CD4-positive, CD25-positive, alpha-beta regulatory T cell (primary cell): ENCODE measurements at regions not wholly inside any gene's neighbourhood (a gene's known extent, or its start where the extent isn't known, plus 50 kb on each side); places are given as distances from the start of the nearest gene placed in this dataset.

Experiments
- ATAC-seq, 2 donors: fragments of 150-1000 bp; cut with Tn5 transposase; one replicate each; pipeline ENCODE4 v1.10.0; 2021; ENCODE audit warnings: low read depth in 2 of 2, moderate number of reproducible peaks in 2 of 2, moderate library complexity in 1 of 2
- DNase-seq, 3 donors: peaks; one replicate each; pipeline versions ENCODE4 v3.0.0 to v3.0.0-alpha.2; 2012 to 2022; ENCODE audit warnings: mixed read lengths in 1 of 3
- H3K27ac ChIP-seq: one replicate; pipeline ENCODE4 v1.7.0; 2013; ENCODE audit warnings: mild to moderate bottlenecking, low read length; ENCODE audit not compliant: insufficient read depth, poor library complexity, severe bottlenecking
- H3K27me3 ChIP-seq: one replicate; pipeline ENCODE4 v1.7.0; 2013; ENCODE audit warnings: low read length; ENCODE audit not compliant: control insufficient read depth, insufficient read depth
- H3K36me3 ChIP-seq: one replicate; pipeline ENCODE4 v1.7.0; 2013; ENCODE audit warnings: mild to moderate bottlenecking, low read length, moderate library complexity; ENCODE audit not compliant: control insufficient read depth, insufficient read depth
- H3K4me1 ChIP-seq: 2 replicates; pipeline ENCODE4 v1.7.0; 2013; ENCODE audit warnings: mild to moderate bottlenecking, low read length; ENCODE audit not compliant: insufficient read depth, control insufficient read depth, poor library complexity, severe bottlenecking
- H3K4me3 ChIP-seq: one replicate; pipeline ENCODE4 v1.7.0; 2013; ENCODE audit warnings: low read depth, mild to moderate bottlenecking, low read length, moderate library complexity
- H3K9me3 ChIP-seq, 2 experiments: 1 replicate in 1 of 2; 2 replicates in 1 of 2; pipeline ENCODE4 v1.7.0; 2013; ENCODE audit warnings: low read length in 2 of 2, mild to moderate bottlenecking in 1 of 2, moderate library complexity in 1 of 2; ENCODE audit not compliant: control insufficient read depth in 2 of 2
- H3K27ac Mint-ChIP-seq, 3 donors: one replicate each; pipeline ENCODE4 v1.8.0; 2020 to 2022; ENCODE audit warnings: mild to moderate bottlenecking in 3 of 3, mixed read lengths in 3 of 3, moderate library complexity in 2 of 3
- H3K27me3 Mint-ChIP-seq: one replicate; pipeline ENCODE4 v1.8.0; 2022; ENCODE audit warnings: mild to moderate bottlenecking, mixed read lengths
- H3K36me3 Mint-ChIP-seq: one replicate; pipeline ENCODE4 v1.8.0; 2020; ENCODE audit warnings: mixed read lengths
- H3K4me1 Mint-ChIP-seq, 4 donors: one replicate each; pipeline ENCODE4 v1.8.0; 2020 to 2022; ENCODE audit warnings: mixed read lengths in 4 of 4, mild to moderate bottlenecking in 1 of 4
- H3K4me3 Mint-ChIP-seq, 4 donors: one replicate each; pipeline ENCODE4 v1.8.0; 2020 to 2022; ENCODE audit warnings: mild to moderate bottlenecking in 4 of 4, mixed read lengths in 4 of 4, moderate library complexity in 3 of 4
- H3K9me3 Mint-ChIP-seq, 7 donors: one replicate each; pipeline ENCODE4 v1.8.0; 2020 to 2022; ENCODE audit warnings: mixed read lengths in 7 of 7, mild to moderate bottlenecking in 3 of 7, moderate library complexity in 2 of 7

DNA sequence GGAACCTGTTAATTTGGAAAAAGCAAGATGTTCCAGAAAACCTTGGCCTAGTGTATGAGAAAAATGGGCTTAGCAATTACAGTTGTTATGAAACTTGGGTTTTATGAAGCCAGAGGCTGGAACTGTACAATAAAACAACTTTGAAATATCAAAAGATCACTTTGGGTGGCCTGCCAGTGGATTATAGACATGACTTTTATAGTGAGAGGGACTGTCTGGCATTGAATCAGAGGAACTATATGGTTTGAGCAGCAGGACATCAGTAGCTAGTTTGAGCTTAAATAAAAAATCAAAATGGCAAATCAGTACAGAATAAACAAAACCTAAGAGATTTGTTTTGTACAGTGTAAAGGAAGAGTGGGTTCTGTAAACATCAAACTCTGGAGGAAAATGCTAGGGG is 115.0 kb upstream of the PTPRG start:
- no peak overlapping the region for H3K27ac Mint-ChIP-seq
- H3K27me3 ChIP-seq, result no peaks in the 10 kb centered on the region
- no peak for ATAC-seq

DNA sequence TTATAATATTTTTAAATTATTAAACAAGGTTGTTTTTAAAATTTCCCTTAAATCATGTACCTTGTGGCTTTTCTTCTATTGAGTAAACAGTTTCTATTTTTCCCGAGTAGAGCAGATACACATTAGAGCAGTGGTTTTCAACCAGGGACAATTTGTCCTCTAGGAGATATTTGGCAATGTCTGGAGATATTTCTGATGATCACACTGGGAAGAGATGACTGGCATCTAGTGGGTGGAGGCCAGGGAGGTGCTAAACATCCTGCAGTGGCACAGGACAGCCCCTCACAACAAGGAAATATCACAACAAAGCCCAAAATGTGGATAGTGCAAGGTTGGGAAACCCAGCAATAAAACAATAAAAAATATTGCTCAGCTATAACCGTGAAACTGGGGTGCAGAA is 113.0 kb upstream of the PTPRG start:
- Mint-ChIP-seq H3K27ac (no peak overlapping the region), H3K27me3 (no peaks in the 10 kb centered on the region), H3K9me3 (peaks cover 0 to 3% (median 0%) of the 10 kb centered on the region in 7 donors), H3K36me3 (no peaks in the 10 kb centered on the region), H3K4me1 (no peaks in the 10 kb centered on the region), H3K4me3 (no peak overlapping the region)
- ATAC-seq (no peak), DNase-seq (no peak)
- Histone ChIP-seq H3K4me1 (no peaks in the 10 kb centered on the region), H3K4me3 (no peak overlapping the region), H3K27me3 (no peaks in the 10 kb centered on the region), H3K27ac (no peak overlapping the region), H3K9me3 (no peaks in the 10 kb centered on the region), H3K36me3 (no peaks in the 10 kb centered on the region)

More for the DNA sequence above, 115.0 kb upstream of the PTPRG start:
- Mint-ChIP-seq H3K4me1 (no peaks in the 10 kb centered on the region), H3K4me3 (no peak overlapping the region), H3K27me3 (no peaks in the 10 kb centered on the region), H3K36me3 (no peaks in the 10 kb centered on the region), H3K9me3 (peaks cover 0 to 3% (median 0%) of the 10 kb centered on the region in 7 donors)
- Histone ChIP-seq H3K4me1 (no peaks in the 10 kb centered on the region), H3K9me3 (no peaks in the 10 kb centered on the region), H3K36me3 (no peaks in the 10 kb centered on the region), H3K4me3 (no peak overlapping the region), H3K27ac (no peak overlapping the region)
- DNase-seq, result no peak

DNA sequence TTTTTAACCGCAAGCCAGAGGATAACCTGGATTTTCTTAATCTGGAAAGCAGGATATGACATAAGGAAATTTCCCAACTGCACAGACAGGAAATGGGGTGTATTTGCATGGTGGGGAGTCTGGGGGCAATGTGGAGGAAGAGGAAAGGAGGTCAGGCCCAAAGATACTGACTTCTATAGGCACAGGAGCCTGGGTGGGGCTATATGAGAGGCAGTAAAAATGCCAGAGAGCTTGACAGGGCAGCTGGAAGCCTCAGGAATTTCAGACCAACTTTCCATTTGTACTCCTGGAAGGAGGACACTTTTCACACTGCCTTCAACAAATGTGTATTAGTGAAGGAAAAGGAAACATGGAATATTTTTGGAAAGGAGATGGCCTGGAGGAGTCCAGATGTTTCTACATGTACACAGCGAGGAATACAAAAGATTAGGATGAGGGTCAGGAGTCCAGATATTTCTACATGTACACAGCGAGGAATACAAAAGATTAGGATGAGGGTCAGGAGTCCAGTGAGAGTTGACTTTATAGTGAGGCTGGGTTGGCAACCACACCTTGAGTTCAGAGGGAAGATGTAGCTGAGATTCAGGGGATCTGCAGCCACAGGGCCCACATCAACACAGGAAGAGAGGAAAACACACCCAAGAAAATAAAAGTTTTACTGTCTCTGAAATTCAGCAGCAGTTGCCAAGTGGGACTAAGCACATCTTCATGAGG is 111.9 kb upstream of the PTPRG start:
- DNase-seq (no peak), ATAC-seq (no peak)
- Histone ChIP-seq H3K4me3 (no peak overlapping the region), H3K9me3 (no peaks in the 10 kb centered on the region), H3K36me3 (no peaks in the 10 kb centered on the region), H3K27me3 (no peaks in the 10 kb centered on the region), H3K27ac (no peak overlapping the region), H3K4me1 (no peaks in the 10 kb centered on the region)
- Mint-ChIP-seq H3K4me1 (no peaks in the 10 kb centered on the region), H3K4me3 (no peak overlapping the region), H3K9me3 (peaks cover 0 to 3% (median 0%) of the 10 kb centered on the region in 7 donors), H3K27me3 (no peaks in the 10 kb centered on the region), H3K27ac (no peak overlapping the region), H3K36me3 (no peaks in the 10 kb centered on the region)

DNA sequence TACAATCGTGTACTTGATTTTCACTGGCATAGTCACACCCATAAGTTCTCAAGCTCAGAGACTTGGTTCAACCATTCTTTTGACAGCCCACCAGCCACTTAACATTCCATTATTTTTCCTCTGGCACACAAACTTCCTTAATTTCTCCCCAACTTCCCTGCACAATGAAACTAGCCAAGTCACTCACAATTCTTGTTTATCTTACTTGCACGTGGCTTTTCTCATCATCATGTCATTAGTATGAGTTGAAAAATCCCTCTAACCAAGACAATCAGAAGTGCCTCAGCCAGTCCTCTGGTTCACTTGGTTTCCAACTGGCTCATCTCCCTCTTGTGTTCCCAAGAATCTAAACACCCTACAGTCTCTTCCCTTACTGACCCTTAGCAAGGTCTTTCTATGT is 110.5 kb upstream of the PTPRG start:
- H3K4me3 ChIP-seq, result no peak overlapping the region
- Mint-ChIP-seq H3K4me3 (no peak overlapping the region), H3K27ac (no peak overlapping the region), H3K27me3 (no peaks in the 10 kb centered on the region), H3K9me3 (peaks cover 0 to 3% (median 0%) of the 10 kb centered on the region in 7 donors), H3K36me3 (no peaks in the 10 kb centered on the region), H3K4me1 (no peaks in the 10 kb centered on the region)
- no peak for DNase-seq
- no peak overlapping the region for H3K27ac ChIP-seq
- H3K9me3 ChIP-seq, result no peaks in the 10 kb centered on the region
- H3K36me3 ChIP-seq, result no peaks in the 10 kb centered on the region
- H3K4me1 ChIP-seq, result no peaks in the 10 kb centered on the region
- no peaks in the 10 kb centered on the region for H3K27me3 ChIP-seq
- no peak for ATAC-seq

DNA sequence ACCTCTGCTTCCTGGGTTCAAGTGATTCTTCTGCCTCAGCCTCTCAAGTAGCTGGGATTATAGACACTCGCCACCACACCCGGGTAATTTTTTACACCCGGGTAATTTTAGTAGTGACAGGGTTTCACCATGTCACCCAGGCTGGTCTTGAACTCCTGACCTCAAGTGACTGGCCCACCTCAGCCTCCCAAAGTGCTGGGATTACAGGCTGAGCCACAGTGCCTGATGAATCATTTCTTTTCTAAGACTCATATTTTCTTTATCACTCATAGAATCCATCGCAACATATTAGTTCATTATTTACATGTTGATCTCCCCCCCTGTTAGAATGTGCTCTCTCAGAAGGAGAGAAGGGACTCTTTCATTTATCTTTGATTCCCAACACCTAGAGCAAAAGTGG is 109.5 kb upstream of the PTPRG start:
- Mint-ChIP-seq H3K4me3 (no peak overlapping the region), H3K36me3 (no peaks in the 10 kb centered on the region), H3K9me3 (peaks cover 0 to 3% (median 0%) of the 10 kb centered on the region in 7 donors), H3K4me1 (no peaks in the 10 kb centered on the region), H3K27ac (no peak overlapping the region), H3K27me3 (no peaks in the 10 kb centered on the region)
- no peak overlapping the region for H3K27ac ChIP-seq
- ATAC-seq, result no peak
- H3K4me1 ChIP-seq, result no peaks in the 10 kb centered on the region
- no peak overlapping the region for H3K4me3 ChIP-seq
- no peaks in the 10 kb centered on the region for H3K36me3 ChIP-seq
- H3K9me3 ChIP-seq, result no peaks in the 10 kb centered on the region
- DNase-seq, result no peak
- no peaks in the 10 kb centered on the region for H3K27me3 ChIP-seq

DNA sequence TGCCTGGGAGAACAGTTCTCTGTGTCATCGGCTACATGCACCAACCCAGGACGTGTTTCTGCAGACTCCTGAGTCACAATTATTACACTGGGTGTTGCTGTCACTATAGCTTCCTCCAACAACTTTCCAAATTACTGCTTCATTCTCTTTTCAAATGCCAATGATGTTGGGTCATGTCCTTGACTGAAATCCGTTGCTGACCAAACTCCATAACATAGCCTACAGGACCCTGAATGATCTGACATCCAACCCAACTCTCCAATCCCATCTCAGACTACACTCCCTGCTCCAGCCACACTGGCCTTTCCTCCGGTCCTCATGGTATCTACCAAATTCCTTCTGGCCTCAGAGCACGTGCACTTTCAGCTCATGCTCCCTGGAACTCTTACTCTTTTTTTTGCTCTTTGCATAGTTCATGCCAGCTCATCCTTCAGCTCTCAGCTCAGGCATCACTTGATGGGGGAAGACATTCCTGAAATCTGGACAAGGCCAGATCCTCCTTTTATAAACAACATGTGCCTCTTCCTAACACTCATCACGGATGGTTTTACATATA is 108.8 kb upstream of the PTPRG start:
- Histone ChIP-seq H3K9me3 (no peaks in the 10 kb centered on the region), H3K27ac (no peak overlapping the region), H3K4me1 (no peaks in the 10 kb centered on the region), H3K27me3 (no peaks in the 10 kb centered on the region), H3K4me3 (no peak overlapping the region), H3K36me3 (no peaks in the 10 kb centered on the region)
- H3K9me3 Mint-ChIP-seq, result peaks cover 0 to 3% (median 0%) of the 10 kb centered on the region in 7 donors
- H3K27ac Mint-ChIP-seq, result no peak overlapping the region
- no peak overlapping the region for H3K4me3 Mint-ChIP-seq
- ATAC-seq (no peak), DNase-seq (no peak)
- no peaks in the 10 kb centered on the region for H3K27me3 Mint-ChIP-seq
- no peaks in the 10 kb centered on the region for H3K36me3 Mint-ChIP-seq
- no peaks in the 10 kb centered on the region for H3K4me1 Mint-ChIP-seq

DNA sequence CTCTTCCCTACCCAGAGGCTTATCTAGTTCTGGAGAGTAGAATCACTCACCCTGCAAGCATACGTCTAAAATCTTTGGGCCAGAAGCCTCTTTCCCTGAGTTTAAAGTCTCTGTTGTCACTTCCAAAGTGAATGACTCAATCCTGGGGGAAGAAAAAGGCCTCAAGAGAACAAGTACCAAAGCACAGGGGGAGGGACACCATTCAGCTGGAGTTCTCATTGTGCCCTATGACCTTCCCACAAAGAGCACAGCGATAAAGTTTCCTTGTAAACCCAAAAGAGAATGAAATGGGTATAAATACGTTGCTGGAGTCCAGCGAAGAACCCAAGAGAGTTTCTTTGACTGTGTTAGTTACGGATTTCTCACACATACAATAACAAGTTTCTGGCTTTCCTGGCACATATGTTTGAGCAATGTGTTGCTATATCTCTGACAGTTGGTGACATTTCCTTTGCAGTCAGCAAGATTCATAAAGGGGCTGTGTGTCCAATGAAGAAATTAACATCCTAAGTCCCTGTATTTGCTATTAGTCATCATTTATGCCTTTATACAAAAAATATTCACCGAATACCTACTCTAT is 107.3 kb upstream of the PTPRG start:
- Mint-ChIP-seq H3K27me3 (no peaks in the 10 kb centered on the region), H3K36me3 (no peaks in the 10 kb centered on the region), H3K27ac (no peak overlapping the region), H3K9me3 (peaks cover 0 to 3% (median 0%) of the 10 kb centered on the region in 7 donors), H3K4me1 (no peaks in the 10 kb centered on the region), H3K4me3 (no peak overlapping the region)
- Histone ChIP-seq H3K4me3 (no peak overlapping the region), H3K4me1 (no peaks in the 10 kb centered on the region), H3K27me3 (no peaks in the 10 kb centered on the region), H3K9me3 (no peaks in the 10 kb centered on the region), H3K36me3 (no peaks in the 10 kb centered on the region), H3K27ac (no peak overlapping the region)
- ATAC-seq, result no peak
- no peak for DNase-seq

DNA sequence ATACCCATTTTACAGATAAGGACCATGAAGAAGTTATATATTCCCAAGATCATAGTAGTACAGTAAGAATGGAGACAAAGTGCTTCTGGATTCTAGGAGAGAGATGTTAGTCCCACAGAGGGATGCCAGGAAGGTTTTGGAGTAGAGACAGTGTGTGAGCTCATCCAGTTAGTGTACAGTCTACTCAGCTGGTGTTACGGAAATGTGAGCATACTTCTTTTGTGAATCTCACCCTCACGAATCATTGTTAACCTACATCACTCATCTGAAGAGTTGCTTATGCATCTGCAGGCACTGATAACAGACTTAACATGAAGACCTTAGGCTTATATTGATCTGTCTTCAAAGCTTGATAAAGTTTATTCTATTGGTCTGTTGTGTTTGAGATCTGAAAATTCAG is 106.6 kb upstream of the PTPRG start:
- H3K27ac Mint-ChIP-seq, result no peak overlapping the region
- ATAC-seq, result no peak
- no peaks in the 10 kb centered on the region for H3K36me3 Mint-ChIP-seq
- Histone ChIP-seq H3K4me1 (no peaks in the 10 kb centered on the region), H3K27me3 (no peaks in the 10 kb centered on the region), H3K9me3 (no peaks in the 10 kb centered on the region), H3K4me3 (no peak overlapping the region), H3K36me3 (no peaks in the 10 kb centered on the region), H3K27ac (no peak overlapping the region)
- H3K4me3 Mint-ChIP-seq, result no peak overlapping the region
- DNase-seq, result no peak
- no peaks in the 10 kb centered on the region for H3K27me3 Mint-ChIP-seq
- no peaks in the 10 kb centered on the region for H3K9me3 Mint-ChIP-seq
- no peaks in the 10 kb centered on the region for H3K4me1 Mint-ChIP-seq
